ENCODE measurements at regions not wholly inside any gene's neighbourhood (a gene's known extent, or its start where the extent isn't known, plus 50 kb on each side); places are given as distances from the start of the nearest gene placed in this dataset.

DNA sequence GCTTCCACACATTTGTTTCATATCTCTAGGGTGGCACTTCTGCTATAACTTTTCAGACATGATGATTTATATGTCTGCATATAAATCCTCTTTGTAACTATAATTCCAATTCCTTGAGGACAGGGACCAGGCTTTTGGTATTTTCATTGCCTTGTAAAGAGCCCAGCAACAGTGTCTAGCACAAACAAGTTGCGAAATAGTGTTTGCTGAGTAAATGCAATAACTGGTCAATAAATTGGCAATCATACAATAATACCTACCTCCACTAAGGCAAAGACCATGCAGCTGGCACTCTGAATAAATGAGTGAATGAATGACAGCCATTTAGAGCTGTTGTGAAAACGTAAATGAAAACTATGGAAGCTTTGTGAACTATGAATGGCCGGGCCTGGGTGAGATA, 564.0 kb upstream of the ZNF462 start:
- POLR2A ChIA-PET: no interaction called here
- H3K4me3 ChIP-seq (ENCODE audit: low read depth, low read length): no peak overlapping the region
- CTCF ChIA-PET: no interaction called here
- DNase-seq (ENCODE audit: low read depth, low spot score): no peak
- TF ChIP-seq CTCF (IDR thresholded peaks at IDR 0.05; ENCODE audit: insufficient read depth, low read length, missing control alignments): no peak

GRCh38 chr9:106304401-106304920, 558.5 kb upstream of the ZNF462 start:
- POLR2A ChIA-PET: no interaction called here

DNA sequence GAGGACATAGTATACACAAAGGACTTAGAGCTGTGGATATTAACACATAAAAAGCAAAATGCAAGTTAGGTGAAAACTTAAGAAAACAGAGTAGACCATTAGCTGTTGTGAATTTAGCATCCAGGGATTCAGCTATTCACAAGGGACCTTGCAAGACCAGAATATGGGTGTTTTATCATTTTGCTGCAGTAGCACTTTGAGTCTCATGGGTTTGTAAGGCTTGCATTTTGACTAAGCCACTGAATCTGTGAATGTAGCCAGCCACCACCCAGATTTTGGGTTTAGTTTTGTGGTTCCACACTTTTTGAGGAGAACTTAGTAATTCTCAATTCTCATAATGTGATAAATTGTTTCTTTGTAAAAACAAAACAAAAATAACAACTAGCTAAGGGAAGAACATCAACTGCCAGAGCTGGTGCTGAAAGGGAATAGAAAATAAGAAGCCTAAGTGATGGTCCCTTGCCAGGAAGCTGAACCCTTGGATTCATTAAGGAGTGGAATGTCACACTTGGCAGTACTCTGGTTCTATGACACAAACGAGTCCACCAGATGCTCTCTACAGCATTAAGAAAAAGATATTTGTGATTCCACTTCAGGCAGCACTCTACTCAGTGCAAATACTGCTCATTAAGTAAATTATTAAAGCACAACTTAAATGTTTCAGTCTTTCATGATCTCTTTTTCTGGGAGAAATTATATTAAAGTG, 557.4 kb upstream of the ZNF462 start:
- no peak for DNase-seq (ENCODE audit: low read depth, low spot score)
- ChIA-PET POLR2A (no interaction called here), CTCF (no interaction called here)
- no peak for TF ChIP-seq CTCF (IDR thresholded peaks at IDR 0.05; ENCODE audit: insufficient read depth, low read length, missing control alignments)
- H3K4me3 ChIP-seq (ENCODE audit: low read depth, low read length): no peak overlapping the region

More at GRCh38 chr9:106304401-106304920, 558.5 kb upstream of the ZNF462 start:
- no peak for TF ChIP-seq CTCF (IDR thresholded peaks at IDR 0.05; ENCODE audit: insufficient read depth, low read length, missing control alignments)
- no peak overlapping the region for H3K4me3 ChIP-seq (ENCODE audit: low read depth, low read length)
- DNase-seq (ENCODE audit: low read depth, low spot score): no peak
- CTCF ChIA-PET: no interaction called here

GRCh38 chr9:106307670-106308069, 555.3 kb upstream of the ZNF462 start:
- ChIA-PET CTCF (no interaction called here), POLR2A (no interaction called here)
- H3K4me3 ChIP-seq (ENCODE audit: low read depth, low read length): no peak overlapping the region
- TF ChIP-seq CTCF (IDR thresholded peaks at IDR 0.05; ENCODE audit: insufficient read depth, low read length, missing control alignments): no peak
- no peak for DNase-seq (ENCODE audit: low read depth, low spot score)

- no peak overlapping the region for H3K4me3 ChIP-seq (ENCODE audit: low read depth, low read length)
- DNase-seq (ENCODE audit: low read depth, low spot score): no peak
- TF ChIP-seq CTCF (IDR thresholded peaks at IDR 0.05; ENCODE audit: insufficient read depth, low read length, missing control alignments): no peak
- ChIA-PET POLR2A (no interaction called here), CTCF (no interaction called here)
Observed at GRCh38 chr9:106309925-106310324, 553.0 kb upstream of the ZNF462 start.

- no peak for TF ChIP-seq CTCF (IDR thresholded peaks at IDR 0.05; ENCODE audit: insufficient read depth, low read length, missing control alignments)
- POLR2A ChIA-PET: no interaction called here
- CTCF ChIA-PET: no interaction called here
- DNase-seq (ENCODE audit: low read depth, low spot score): no peak
- H3K4me3 ChIP-seq (ENCODE audit: low read depth, low read length): no peak overlapping the region
Observed at GRCh38 chr9:106310782-106311181, 552.2 kb upstream of the ZNF462 start.
